GM20431 (cell line): ENCODE measurements at regions not wholly inside any gene's neighbourhood (a gene's known extent, or its start where the extent isn't known, plus 50 kb on each side); places are given as distances from the start of the nearest gene placed in this dataset.

Source experiments
- in situ Hi-C: fragments of 300-500 bp; cut with MseI, MboI; formaldehyde crosslinking; loops from one replicate; pipeline ENCODE4 v1.15.0; 2020; ENCODE audit warnings: low sequenced_read_pairs; ENCODE audit not compliant: unreplicated experiment

DNA sequence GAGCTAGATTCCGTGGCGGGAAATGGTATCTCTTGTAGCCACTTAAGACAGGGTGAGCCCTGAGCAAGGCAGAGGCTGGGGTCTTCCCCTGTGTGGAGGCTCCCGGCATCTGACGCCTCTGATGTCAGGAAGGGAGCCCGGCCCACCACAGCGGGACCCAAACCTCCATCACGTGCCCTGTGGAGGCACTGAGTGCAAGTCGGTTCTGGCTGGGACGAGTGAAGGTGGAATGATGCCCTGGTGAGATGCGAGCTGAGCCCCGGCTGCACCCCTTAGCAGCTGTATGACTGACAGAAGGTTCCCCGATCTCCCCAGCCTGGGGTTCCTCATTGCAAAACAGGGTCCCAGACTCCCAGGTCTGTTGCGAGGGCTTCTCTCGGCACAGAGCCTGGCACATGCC, 187.4 kb upstream of the TNRC6C start:
- in situ Hi-C loops, result no loop called here

DNA sequence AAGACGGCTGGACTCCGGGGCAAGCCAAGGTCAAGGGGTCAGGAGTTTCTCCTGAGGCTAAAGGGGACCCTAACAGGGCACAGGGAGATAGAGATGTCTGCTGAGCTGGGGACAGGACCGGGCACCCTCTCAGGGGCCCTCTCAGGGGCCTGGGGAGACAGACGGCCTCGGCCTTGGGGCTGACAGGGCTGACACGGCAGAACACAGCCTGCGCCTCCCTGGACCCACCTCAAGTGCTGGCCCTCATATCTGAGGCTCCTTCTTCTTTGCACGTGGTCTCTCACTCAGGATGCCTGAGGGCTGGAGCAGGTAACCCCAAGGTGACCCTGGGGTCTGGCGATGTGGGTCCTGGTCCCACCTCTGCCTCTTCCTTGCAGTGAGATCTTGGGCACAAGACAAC, 186.9 kb upstream of the TNRC6C start:
- in situ Hi-C loops, result no loop called here

DNA sequence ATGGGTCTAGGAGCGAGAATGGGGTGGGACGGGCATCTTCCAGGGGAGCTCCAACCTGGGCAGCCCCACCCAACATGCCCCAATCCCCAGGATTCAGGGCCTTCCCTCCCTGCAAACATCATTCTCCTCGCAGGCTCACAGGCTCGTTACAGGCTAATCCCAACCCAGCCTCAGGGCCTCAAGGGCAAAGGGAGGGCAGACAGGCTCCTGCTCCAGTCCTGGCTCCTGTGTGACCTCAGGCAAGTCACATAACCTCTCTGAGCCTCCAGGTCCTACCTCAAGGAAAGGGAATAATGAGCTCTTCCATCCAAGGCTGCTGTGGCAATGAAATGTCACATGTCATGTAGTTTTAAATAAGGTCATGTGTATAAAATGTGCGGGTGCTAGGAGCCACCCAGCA, 186.5 kb upstream of the TNRC6C start:
- in situ Hi-C loops, result no loop called here

DNA sequence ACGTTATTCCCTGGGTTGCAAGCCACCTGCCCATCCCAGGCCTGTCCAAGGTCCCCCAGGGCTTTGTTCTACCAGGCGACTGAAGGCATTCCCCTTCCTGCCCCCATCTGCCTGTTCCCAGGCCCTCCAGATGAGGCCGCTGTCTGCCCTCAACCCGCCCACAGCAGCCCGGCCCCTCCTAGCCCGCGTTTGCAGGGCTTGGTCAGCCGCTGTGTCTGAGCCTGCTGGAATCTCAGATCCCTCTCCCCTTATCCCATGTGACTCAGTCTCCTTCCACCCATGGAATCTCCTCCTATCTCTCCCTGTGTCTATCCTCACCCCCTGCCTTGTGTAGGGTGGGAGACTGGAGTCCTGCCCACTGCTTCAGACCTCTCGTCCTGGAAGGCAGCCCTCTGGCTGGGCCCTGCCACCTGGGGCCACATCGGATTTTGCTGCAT, 186.0 kb upstream of the TNRC6C start:
- in situ Hi-C loops, result no loop called here

DNA sequence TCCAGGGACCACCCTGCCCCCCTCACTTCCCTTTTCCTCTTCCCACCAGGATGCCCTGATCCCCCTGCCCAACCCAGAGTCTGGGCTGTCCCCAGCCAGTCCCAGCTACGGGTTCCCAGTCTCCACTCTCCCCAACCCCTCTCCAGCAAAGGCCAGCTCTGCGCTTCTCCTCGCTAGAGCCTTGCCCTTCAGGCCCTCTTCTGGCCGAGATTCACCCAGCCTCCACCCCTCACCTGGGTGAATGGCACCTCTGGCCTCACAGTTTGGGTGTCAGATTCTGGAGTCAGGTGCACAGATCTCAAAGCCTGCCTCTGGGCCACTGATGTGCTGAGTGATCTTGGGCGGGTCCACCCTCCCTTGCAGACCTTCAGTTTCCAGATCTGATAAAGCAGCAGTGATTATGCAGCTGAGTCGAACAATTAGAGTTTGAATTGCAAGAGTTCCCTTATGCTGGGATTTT, 185.6 kb upstream of the TNRC6C start:
- in situ Hi-C loops, result no loop called here

DNA sequence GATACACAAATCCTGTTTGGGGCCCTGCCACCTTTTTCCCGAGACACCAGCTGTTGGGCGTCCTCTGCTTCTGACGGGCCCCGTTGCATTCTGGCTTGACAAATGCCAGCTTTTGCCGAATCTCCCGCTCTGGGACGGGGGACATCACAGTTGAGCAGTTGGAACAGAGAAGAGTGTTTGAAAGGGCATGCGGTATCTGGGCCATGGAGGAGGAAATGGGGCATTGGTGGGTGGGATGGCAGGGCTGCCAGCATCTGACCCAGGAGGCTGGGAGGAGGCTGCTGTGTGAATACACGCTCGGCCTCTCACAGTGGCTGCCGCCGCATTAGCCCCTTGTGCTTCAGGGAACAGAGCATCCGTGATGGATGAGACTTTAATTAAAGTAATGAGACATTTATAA, 184.3 kb upstream of the TNRC6C start:
- in situ Hi-C loops, result no loop called here

DNA sequence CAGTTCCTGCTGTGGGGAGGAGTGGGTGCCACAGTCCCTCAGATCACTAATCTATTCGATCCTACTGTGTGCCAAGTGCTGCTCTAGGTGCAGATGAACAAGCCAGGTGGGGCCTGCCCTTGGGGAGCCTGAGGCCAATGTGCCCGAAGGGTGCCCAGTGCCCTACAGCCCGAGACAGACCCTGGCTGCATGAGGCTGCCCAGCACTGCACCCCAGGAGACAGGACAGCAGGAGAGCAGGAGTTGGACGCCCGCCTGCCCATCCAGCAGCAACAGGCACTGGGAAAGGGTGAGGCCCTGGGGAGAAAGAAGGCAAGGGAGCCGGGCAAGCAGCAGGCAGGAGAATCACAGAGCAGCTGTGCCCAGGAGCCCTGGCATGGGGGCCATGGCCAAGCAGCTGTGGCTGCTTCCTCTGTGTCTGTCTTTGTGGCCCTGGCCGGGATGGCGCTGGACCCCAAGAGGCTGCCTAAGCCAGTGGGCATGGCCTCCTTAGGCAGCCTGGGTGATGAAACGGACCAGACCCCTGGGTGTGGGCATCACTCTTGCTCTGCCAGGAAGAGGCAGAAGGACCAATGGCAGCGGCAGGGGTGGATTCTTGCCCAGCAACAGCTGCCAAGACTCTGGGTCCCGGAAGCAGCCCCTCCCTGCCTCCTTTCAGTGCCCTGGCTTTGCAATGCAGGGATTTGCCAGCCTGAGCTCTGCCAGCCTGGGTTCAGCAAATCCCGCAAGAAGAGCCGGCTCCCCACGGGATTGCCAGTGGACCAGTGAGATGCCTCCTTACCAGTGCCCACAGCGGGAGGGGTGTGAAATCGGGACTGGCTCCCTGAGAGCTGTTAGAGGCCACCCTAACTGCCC, 179.6 kb upstream of the TNRC6C start:
- in situ Hi-C loops, result no loop called here

DNA sequence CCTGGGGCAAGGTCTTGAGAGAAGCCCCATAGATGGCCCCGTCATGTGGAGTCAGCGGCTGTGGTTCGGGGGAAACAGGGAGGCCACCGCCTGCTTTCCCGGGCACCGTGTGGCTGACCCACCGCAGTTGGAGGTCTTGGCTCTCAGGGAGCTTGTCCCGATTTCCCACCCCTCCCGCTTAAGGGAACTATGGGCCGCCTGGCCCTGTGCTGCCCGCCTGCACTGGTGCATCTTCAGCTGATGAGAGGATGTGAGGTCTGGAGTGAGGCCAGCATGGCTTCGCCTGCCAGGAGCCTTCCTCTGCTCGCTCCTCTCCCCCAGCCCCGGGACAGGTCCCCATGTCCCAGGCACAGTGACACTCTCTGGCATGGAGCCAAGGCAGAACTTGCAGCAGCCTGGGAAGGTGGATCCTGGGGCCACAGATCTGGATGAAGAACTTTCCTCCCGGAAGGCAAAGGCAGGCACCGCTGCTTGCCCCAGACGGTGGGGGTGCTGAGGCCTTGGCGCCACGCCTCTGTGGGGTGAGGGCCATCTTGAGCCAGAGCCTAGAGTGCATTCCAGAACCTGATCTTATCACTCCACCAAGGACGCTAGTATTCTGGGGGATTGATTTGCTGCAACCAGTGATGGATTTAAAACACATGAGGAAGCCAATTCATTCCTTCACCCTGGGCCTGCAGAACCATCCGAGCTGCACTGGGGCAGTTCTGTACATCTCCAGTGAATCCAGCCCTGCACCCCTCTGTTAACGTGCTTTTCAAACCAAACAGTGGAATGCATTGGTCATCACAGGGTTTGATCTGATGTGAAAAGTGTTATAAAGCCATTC, 178.6 kb upstream of the TNRC6C start:
- in situ Hi-C loops, result no loop called here

DNA sequence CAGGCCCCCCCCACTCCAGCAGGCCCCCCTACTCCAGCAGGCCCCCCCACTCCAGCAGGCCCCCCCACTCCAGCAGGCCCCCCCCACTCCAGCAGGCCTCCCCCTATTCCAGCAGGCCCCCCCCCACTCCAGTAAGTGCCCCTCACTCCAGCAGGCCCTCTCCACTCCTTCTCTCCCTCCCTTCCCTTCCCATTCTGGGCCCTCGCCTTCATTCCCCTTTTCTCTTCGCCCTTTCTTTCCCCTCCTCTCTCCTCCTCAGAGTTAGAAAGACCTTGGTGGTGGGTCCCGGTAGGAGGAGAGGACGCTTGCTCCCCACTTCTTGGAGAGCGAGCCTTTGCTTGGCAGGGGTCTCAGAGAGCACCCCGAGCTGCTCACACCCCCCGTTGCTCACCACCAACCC, 177.0 kb upstream of the TNRC6C start:
- in situ Hi-C loops, result no loop called here

DNA sequence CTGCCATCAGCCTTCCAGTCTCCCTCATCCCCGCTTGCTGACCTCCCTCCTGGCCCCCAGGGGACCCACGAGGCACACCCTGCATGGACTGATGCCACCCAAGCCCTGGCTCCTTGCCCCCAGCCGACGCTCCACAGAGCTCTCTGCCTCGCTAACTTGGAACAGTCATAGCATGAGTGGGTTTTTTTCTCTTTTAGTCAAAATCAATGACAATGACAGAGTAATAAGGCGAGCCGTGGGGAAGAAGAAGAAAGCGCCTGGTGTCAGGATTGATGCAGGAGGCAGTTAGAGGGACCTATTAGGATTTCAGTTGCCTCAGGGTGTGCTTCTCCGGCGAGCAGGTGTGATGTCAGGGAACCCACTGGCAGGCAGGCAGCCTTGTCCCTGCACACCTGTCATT, 176.3 kb upstream of the TNRC6C start:
- in situ Hi-C loops, result no loop called here

DNA sequence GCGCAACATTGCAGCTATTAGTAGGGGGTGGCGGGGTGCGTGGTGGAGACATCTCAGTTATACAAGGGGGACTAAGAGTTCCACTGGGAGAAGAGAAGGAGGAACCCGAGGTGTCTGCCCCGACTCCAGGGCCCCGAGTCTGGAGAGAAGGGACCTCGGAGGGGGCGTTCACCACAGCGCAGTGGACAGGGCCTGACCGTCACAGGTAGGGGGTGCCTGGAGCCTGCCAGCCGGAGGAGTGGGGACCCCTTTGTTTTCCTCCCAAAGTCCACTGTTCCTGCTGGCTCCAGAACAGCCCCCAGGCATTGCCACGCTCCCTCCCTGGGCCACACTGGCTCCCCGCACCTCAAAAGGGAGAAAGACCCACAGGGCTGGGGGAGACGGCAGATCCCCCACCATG, 175.9 kb upstream of the TNRC6C start:
- in situ Hi-C loops, result no loop called here

DNA sequence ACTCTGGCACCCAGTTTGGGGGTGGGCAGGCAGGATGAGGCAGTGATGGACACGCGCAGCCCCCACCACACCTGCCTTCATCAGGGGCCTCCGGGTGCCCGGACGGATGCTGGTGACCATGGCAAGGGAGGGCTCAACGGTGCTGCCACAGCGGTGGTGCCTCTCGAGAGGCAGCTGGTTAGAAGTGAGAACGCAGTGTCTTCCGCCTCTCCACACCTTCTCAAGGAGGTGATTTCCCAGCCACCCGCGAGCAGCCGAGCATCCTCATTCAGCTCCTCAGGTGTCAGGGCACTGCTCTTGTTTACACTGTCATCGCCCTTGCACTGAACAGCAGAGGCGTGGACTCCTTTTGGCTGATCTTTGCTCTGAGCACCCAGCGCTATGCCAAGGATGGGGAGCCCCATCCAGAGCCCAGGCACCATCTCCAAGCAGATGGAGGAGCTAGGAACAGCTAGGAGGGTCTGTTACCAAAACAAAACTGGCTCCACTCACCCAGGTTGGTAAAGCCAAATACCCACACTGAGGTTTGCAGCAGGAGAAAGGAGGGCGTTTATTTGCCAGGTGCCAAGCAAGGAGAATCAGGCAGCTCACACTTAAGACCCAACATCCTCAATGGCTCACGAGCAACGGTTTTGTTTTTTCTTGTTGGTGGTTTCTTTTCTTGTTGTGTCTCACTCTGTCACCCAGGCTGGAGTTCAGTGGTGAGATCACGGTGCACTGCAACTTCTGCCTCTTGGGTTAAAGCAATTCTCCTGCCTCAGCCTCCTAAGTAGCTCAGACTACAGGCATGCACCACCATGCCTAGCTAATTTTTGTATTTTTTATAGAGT, 174.3 kb upstream of the TNRC6C start:
- in situ Hi-C loops, result no loop called here

DNA sequence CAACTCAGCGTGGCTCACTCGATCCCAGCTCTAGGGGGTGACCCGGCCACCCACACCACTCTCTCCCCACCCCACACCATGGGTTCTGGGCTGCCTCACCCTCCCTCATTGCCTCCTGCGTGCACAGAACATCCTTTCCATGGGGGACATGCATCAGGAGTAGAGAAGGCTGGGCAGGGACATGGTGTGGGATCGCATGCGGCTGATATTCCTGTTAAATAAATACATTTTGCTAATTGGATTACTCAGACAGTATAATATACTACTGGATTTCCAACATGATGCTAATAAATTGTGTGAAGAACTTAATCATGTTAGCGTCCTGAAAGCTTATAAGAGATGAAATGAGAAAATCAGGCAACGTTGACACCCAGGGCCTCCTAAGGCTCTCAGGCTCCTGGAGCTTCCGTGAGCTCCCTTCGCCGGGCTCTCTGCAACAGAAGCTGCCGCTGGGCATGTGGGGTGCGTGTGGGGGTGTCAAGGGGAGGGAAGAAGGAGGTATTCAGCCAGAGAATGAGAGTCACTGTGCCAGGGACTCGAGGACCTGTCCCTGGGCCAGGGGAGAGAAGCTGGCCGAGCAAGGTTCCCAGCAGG, 173.1 kb upstream of the TNRC6C start:
- in situ Hi-C loops, result no loop called here

DNA sequence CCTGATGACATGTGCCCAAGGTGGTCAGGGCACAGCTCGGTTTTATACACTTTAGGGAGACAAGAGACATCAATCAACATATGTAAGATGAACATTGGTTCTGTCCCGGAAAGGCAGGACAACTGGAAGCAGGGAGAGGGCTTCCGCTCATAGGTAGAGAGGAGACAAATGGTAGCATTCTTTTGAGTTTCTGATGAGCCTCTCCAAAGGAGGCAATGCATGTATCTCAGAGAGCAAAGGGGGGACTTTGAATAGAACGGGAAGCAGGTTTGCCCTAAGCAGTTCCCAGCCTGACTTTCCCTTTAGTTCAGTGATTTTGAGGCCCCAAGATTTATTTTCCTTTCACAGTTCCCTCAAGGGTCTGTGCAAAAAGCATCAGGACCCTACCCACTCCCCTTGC, 172.4 kb upstream of the TNRC6C start:
- in situ Hi-C loops, result no loop called here

DNA sequence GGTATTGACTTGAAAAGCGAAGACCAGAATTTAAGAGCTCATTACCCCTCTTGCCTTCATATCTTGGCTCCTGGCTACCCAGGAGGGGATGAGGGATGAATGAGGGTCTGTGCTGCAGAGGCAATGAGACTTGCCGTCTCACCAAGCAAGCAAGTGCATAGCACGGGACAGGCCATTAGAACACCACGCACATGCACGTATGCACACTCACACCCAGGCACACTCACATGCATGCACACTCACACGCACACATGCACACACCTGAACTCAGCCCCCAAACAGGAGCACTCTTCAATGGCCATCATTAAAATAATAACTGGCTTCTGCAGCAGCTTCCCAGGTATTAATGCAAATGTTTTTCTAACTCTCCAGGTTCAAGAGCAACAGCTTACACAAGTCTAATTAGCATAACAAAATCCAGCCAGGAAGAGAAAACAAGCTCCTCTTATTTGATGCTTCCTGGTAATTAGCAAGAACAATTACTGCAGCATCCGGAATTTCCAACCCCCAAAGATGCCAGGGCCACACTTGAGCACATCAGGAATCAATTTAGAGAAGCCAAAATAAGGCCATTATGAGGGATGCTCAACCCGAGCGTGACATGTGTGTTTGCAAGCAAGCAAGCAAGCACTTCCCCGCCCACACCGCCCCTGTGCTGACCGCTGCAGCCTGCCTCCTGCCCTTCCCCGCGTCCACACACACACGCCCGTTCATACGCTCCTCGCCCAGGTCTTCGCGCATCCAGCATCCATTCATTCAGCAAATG, 171.6 kb upstream of the TNRC6C start:
- in situ Hi-C loops, result no loop called here

DNA sequence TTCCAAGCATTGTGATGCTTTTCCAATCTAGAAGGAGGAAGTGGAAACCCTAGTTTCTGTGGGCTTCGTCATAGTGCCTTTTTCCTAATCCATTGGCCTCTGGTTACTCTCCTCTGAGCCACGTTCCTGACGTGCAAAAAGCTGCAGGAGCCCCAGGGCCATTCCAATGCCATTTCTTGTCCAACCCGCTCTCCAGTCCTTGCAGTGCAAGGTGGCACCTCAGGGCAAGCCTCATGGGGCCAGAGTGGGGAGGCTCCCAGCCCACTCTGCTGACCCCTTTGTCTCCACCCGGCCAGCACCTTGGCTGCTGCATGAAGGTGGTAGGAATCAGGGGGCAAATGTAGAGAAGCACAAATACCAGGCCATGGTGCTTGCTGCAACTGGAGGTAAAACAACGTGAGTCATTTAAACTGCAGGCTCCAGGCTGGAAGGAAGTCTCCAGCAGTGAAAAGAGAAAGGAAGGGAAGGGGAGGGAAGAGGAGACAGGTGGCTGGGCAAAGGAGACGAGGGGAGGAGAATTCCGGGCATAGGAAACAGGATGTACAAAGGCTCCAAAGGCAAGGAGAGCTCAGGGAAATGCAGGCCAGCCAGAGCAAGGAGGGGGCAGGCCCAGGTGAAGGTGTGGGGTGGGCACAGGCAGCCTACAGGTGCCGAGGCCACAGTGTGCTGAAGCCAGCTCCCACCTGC, 168.2 kb upstream of the TNRC6C start:
- in situ Hi-C loops, result no loop called here

DNA sequence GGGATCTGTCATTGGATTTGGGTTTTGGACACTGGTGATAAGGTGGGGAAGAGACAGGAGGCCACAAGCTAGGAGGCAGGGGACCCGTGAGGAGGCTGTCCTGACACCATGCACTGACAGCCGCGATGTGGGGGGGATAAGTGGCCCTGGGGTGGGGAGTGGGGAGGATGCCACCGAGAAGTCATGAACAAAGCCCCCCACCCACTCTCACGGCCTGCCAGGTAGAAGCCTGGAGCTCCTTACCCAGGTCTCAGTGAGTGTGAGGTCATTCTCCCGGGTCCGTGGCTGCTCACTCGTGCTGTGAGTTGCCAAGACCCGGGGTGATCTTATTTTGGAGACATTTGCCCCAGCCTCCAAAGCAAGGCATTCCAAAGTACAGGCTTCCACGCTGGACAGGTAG, 165.9 kb upstream of the TNRC6C start:
- in situ Hi-C loops, result no loop called here

DNA sequence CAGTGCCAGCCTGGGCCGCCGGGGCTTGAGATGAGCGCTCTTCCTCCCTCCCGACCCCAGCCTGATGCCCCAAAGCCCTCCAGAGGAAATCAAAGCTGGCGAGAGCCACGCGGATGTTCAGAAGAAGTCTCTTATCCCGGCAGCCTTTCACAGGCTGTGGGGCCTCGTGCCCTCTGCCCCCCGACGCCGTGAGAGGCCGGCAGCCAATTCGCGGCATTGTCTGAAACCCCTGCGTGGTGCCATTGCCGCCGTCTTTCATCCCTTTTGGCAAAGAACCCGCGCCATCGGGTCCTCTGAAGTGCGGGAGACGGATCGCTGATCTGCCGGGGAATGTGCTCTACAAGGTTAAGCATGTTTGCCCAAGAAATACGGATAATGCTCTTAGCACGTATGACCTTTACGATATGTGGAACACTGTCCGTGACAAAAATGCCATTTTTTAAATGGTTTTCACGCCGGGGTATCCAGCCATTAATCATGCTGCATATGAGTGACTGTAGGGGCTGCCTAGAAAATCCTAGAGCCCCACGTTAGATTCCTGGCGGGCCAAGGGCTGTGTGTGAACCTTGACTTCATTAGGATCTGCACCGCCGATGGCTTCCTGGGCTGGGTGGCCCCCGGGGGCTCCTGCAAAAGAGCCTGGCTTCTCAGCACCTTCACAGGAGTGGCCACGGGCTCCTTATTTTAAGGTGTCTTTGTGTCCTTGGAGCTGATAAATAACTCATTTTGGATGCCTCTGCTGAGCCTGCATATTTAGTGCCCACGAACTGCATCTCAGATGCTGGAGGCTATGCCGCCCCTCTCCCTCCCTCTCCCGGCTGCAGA, 165.1 kb upstream of the TNRC6C start:
- in situ Hi-C loops, result no loop called here
